Limb (tissue), 2 donors: ENCODE measurements at regions not wholly inside any gene's neighbourhood (a gene's known extent, or its start where the extent isn't known, plus 50 kb on each side); places are given as distances from the start of the nearest gene placed in this dataset.

Source experiments
- DNase-seq, 2 donors: peaks; one replicate each; pipeline ENCODE4 v3.0.0-alpha.2; 2016; ENCODE audit errors: extremely low spot score in 2 of 2

GRCh38 chr2:143954844-143955243, 565.1 kb downstream of the ZEB2 start:
- no peak for DNase-seq

GRCh38 chr2:143954186-143954585, 565.7 kb downstream of the ZEB2 start:
- no peak for DNase-seq

DNA sequence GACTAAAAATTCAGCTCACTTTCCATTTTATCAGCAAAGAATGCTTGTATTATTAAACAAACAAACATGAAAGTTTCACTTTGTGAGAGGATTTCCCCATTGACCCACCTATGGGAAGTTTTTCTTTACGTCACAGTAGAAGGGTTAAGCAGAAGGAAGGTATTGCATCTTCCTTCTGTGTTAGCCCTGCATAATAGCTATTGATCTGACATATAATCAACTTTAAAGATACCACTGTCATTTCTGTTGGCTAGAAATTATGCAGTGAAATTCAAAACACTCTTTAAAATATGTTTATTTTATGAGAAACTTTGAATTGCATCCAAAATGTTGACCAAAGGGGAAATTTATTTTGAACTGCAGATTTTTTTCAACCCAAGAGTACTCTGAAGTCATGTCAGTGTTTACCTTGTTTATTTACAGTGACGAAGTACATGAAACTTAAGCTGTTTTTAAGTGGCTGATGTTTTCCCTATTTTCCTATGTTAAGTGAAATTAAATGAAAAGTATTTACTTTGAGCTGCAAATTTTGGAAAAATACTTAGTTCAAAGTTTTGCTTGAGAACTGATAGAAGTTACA, 566.4 kb downstream of the ZEB2 start:
- DNase-seq: no peak

- DNase-seq: no peak
Measured at GRCh38 chr2:143952536-143952935, 567.4 kb downstream of the ZEB2 start.

- DNase-seq: no peak
Measured at GRCh38 chr2:143950704-143951103, 569.2 kb downstream of the ZEB2 start.

DNA sequence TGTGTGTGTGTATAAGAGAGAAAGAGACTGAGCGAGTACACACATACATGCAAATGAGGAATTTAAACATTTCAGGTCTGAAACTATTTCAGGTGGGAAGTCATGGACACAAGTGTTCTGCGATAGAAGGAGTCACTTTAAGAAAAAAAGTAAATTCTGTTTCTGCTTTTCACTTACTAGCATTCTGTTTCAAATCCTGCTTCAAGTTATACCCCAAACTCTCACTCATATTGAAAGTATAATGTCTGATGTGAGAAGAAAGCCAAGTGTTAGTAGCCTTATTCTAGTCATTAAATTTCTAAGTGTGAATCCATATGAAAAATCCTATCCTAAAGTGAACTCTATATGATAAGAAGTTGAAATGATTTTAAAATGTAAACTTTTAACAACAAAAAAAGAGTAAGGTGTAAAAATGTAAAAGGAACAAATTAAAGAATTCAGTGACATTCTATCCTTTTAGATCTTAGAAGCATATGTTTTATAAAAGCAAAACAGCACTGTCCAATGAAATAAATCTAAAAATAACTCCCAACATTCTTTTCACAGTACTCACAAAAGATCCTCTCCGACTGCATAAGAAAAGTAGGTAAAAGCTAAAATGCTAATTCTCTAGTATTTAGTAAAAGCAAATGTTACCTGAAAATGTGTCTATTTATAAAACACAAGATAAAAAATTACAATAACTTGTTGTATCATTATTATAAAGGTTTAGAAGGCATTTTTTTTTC, 570.6 kb downstream of the ZEB2 start:
- no peak for DNase-seq

DNA sequence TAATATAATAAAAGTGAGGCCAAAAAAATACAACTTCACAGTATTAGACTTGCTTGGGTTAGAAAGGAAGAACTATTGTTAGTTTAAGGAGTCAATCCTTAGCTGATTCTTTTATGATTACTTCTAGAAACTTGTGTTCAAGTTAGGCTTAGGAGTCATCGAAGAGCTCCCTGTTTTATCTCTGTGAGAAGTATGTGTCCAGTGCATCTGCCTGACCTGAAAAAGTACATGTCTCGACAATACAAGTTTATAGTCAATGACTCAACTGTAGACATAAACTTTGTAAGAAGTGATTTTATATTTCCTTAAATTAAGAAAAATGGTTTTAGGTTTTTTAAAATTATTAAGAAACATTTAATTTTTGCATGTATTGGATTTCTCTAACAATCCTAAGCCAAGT, 571.2 kb downstream of the ZEB2 start:
- no peak for DNase-seq

- peak in 1 of 2 donors; percentile 92 for DNase-seq
Measured at GRCh38 chr2:143946436-143947391, 573.2 kb downstream of the ZEB2 start.

- no peak for DNase-seq
Measured at GRCh38 chr2:143942486-143942885, 577.4 kb downstream of the ZEB2 start.

- no peak for DNase-seq
Measured at GRCh38 chr2:143940720-143941119, 579.2 kb downstream of the ZEB2 start.

DNA sequence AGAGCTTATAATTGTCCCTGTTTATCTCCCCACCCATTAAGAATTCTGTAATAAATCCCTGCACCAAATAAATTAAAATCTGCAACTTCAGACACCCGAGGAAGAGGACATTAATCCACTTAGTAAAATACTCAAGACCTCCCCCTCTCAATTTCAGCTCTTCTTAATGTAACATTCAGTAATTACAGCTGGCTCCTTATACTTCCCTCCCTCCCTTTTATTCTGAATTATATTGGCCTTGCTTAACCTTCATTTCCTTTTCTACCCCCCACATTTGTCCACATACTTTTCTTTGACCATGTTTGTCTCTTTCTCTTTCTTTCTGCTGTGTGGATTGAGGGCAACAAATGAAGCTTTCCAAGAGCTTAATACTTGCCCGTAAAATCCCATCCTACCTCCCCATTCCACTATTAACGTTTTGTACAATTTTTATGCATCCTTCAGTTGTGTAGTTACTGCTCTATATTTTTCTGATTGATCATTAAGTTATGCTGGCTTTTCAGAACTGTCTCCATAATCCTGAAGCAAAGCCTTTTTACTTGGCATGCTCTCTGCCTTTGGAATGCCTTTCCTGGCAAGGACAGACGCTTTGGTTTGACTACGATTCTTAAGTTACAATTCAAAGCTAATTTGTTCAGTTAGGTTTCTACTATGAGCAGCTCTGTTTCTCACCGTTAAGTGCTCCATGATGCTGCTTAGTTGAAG, 580.1 kb downstream of the ZEB2 start:
- peak in 1 of 2 donors; percentile 61 for DNase-seq

DNA sequence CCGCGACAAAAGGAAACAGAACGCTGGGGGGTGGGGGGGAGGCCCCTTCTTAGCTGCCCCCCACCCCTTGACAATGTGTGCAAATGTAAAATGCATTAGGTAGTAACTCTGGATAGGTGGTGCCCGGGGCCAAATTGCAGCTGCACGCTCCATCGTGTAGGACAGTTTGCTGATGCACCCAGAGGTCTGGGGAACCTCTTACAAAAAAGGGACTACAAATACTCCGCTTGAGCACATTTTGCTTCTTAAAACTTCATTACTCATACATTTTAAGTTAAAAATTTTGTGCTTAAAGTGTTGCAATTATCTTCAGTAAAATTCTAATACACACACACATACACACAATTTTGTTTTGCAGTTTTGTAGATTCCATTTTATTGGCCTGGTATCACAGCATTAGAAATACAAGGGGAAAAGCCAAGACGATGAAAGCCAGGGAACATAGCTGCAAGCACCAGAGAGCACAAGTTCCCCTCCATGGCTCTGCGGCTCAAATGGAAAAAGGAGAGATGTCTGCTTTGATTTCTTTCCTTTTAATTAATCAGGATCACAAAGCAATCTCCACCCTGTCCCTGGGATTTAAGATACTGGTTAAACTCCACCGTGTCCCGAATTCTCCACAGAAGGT, 582.1 kb downstream of the ZEB2 start:
- DNase-seq: no peak

- DNase-seq: peak in 1 of 2 donors; percentile 78
Measured at GRCh38 chr2:143936848-143937722, 582.8 kb downstream of the ZEB2 start.

DNA sequence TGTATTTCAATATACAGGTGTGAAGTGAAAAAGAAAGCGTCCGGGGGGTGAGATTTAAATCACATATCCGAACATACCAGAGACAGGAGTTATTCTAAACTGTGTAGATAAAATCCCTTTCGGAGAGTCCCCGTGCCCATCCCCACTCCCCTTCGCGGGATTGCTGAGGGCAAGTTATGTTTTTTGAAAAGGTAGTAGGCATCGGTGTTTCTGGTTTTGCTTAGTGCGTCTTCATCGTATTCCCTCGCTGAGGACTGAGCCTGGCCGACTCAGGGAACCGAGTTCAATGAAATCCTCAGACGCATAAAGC, 583.4 kb downstream of the ZEB2 start:
- DNase-seq: no peak

DNA sequence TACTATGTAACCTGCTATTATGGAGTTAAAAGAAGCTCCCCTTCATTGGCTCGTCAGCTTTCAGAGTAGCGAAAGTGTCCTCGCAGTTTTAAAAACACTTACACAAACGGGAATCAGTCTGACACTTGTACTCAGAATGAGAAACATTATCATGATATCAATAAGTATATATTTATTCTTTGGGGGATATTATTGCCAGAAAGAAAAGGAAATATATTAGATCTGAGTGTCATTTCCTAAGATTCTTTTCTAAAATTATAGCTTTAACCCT, 584.5 kb downstream of the ZEB2 start:
- no peak for DNase-seq

DNA sequence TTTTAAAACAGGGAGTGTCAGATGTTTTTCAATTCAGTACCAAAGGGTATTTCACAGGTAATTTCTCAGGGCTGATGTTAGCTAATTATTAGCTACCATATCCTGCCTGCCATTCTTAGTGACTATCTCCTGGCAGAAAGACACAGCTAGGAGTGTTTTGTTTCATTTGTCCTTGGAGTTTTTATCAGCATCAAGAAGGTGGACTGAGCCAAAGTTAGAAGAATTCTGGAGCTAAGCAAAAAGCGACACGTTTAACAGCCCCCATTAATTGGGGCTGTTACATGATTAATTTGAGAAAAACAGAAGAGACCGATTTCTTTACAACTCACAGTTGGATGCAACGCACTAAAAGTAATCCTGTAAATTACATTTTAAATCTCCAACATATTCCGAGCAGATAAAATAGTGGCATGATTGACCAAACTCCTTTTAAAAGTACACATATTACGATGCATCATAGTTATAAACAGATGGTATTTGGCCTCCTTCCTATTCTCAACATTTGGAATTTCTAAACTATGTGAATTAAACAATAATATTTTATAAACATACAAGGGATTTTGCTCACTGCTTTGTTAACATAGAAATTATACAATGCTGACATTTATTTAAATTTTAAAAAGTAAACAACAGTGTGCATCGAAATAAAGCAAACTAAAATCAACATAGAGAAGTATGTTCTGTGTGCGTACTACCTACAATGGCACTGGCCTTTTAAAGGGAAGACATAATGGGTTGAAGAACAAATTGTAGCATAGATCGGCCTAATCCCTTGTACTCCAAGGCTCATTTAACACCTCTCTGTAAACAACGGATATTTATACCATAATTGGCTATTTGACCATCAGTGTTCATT, 585.1 kb downstream of the ZEB2 start:
- DNase-seq: no peak

DNA sequence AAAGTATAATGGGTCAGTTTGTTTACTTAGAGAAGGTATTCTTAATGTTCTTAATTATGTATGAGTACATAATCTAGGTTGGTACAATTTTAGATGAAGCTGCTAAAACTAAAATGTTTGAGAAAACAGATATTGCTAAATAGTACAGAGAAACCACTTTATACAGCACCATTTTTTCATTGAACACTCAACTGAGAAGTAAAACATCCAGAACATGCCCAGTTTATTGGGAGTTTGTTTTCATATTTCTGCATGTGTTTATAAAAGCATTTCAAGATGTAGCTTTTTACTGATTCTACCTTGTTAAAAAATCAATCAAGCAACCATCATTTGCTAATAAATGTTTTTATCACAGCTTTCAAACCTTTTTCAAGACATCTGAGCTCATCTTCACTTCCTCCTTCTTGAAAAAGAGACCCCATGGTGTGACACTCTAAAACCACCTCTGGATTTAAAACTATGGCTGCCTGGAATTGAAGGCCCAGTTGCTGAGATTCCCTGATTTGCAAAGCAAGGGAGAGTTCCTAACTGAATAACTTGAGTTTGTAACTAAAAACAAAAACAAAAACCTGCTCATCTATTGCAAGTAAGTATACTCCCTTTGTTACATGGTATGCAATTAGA, 585.9 kb downstream of the ZEB2 start:
- DNase-seq: no peak

GRCh38 chr2:143930891-143931290, 589.0 kb downstream of the ZEB2 start:
- DNase-seq: no peak

DNA sequence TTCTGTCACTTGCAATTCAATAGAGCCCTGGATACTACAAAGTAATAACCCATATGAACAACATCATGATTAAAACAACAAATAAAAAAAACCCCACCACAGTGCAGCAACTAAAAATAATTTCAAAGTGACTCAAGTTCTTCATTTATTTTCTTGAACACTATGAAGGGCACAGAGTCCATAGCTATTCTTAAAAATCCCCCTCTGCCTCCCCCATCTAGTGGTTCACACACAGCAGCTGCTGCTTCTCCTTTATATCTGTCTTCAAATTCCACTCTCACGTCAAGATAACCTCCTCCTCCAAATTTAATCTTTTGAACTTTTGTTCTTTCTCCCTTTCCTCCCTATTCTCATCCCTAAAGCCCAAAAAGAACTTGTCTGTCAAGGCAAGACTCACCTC, 591.3 kb downstream of the ZEB2 start:
- no peak for DNase-seq
